IMR-90 (cell line): ENCODE measurements at regions not wholly inside any gene's neighbourhood (a gene's known extent, or its start where the extent isn't known, plus 50 kb on each side); places are given as distances from the start of the nearest gene placed in this dataset.

ENCODE experiments used
- ATAC-seq: fragments of 200-7000 bp; cut with Tn5 transposase; 2 replicates; pipeline ENCODE4 v1.9.1; 2020; ENCODE audit warnings: low read depth, mild to moderate bottlenecking, moderate library complexity
- BruUV-seq: library from RNA; stranded (reverse); fragments of 400-500 nt; replicated peaks from 2 replicates; lab custom pipeline; 2021; lab: Mats Ljungman, UMichigan
- CTCF ChIA-PET: fragments of 300-600 bp; formaldehyde crosslinking; extraction: SDS; loops from one replicate; lab custom pipeline; 2021; ENCODE audit warnings: antibody characterized with exemption; lab: Yijun Ruan, JAX
- POLR2A ChIA-PET: fragments of 300-600 bp; sonication (Branson Sonifier 250); formaldehyde crosslinking; loops from one replicate; lab custom pipeline; 2022; ENCODE audit warnings: antibody characterized with exemption; ENCODE audit not compliant: unreplicated experiment; lab: Charles Lee
- DNase-seq: peaks from one replicate; pipeline ENCODE4 v3.0.0; 2013
- H2AFZ ChIP-seq: replicated peaks from 2 replicates; pipeline ENCODE3; 2013; ENCODE audit warnings: low read length, mild to moderate bottlenecking; ENCODE audit not compliant: poor library complexity
- H2AK5ac ChIP-seq: 2 replicates; pipeline ENCODE4 v1.6.1; 2013; ENCODE audit warnings: low read depth, low read length, inconsistent platforms
- H2AK9ac ChIP-seq: replicated peaks from 2 replicates; pipeline ENCODE3; 2013; ENCODE audit warnings: mild to moderate bottlenecking, low read depth, low read length, moderate library complexity; ENCODE audit not compliant: poor library complexity
- H2BK120ac ChIP-seq: 2 replicates; pipeline ENCODE4 v1.6.1; 2013; ENCODE audit warnings: low read depth, low read length, inconsistent platforms
- H2BK15ac ChIP-seq: 3 replicates; pipeline ENCODE4 v1.6.1; 2013; ENCODE audit warnings: low read depth, low read length, inconsistent platforms
- H2BK20ac ChIP-seq: 2 replicates; pipeline ENCODE4 v1.6.1; 2013; ENCODE audit warnings: low read depth, mild to moderate bottlenecking, inconsistent platforms, low read length, moderate library complexity
- H2BK5ac ChIP-seq: 2 replicates; pipeline ENCODE4 v1.6.1; 2013; ENCODE audit warnings: mild to moderate bottlenecking, low read depth, low read length, inconsistent platforms; ENCODE audit not compliant: poor library complexity, severe bottlenecking
- H3K14ac ChIP-seq: replicated peaks from 2 replicates; pipeline ENCODE4 v1.6.1; 2013; ENCODE audit warnings: low read depth, low read length, inconsistent platforms
- H3K18ac ChIP-seq: 2 replicates; pipeline ENCODE4 v1.6.1; 2013; ENCODE audit warnings: low read depth, low read length, control low read depth
- H3K23ac ChIP-seq: 2 replicates; pipeline ENCODE4 v1.6.1; 2013; ENCODE audit warnings: low read depth, low read length, inconsistent platforms
- H3K27ac ChIP-seq: 2 replicates; pipeline ENCODE4 v1.5.1; 2013; ENCODE audit warnings: mild to moderate bottlenecking, control low read depth, low read length; ENCODE audit not compliant: insufficient read depth
- H3K27me3 ChIP-seq: 2 replicates; pipeline ENCODE4 v1.6.1; 2013; ENCODE audit warnings: low read length; ENCODE audit not compliant: control insufficient read depth, insufficient read depth
- H3K36me3 ChIP-seq: 2 replicates; pipeline ENCODE4 v1.6.1; 2013; ENCODE audit warnings: low read length, mixed read lengths; ENCODE audit not compliant: control insufficient read depth, insufficient read depth
- H3K4ac ChIP-seq: 2 replicates; pipeline ENCODE4 v1.6.1; 2013; ENCODE audit warnings: low read depth, low read length, inconsistent platforms
- H3K4me1 ChIP-seq: 2 replicates; pipeline ENCODE4 v1.6.1; 2013; ENCODE audit warnings: low read length, mixed read lengths; ENCODE audit not compliant: control insufficient read depth, insufficient read depth
- H3K4me2 ChIP-seq: 2 replicates; pipeline ENCODE4 v1.6.1; 2013; ENCODE audit warnings: low read depth, mild to moderate bottlenecking, control low read depth, low read length, moderate library complexity
- H3K4me3 ChIP-seq: 2 replicates; pipeline ENCODE4 v1.5.1; 2013; ENCODE audit warnings: low read depth, mild to moderate bottlenecking, control low read depth, low read length, moderate library complexity; ENCODE audit not compliant: insufficient read depth
- H3K56ac ChIP-seq: 2 replicates; pipeline ENCODE4 v1.6.1; 2013; ENCODE audit warnings: low read length, inconsistent platforms; ENCODE audit not compliant: insufficient read depth; ENCODE audit errors: extremely low read depth
- H3K79me1 ChIP-seq, 2 experiments: 2 replicates each; pipeline ENCODE4 v1.6.1; 2013; ENCODE audit warnings: low read length in 2 of 2, inconsistent platforms in 1 of 2, low read depth in 1 of 2
- H3K9ac ChIP-seq: 2 replicates; pipeline ENCODE4 v1.6.1; 2013; ENCODE audit warnings: low read depth, low read length, control low read depth
- H3K9me1 ChIP-seq: 2 replicates; pipeline ENCODE4 v1.6.1; 2013; ENCODE audit warnings: low read length, inconsistent platforms; ENCODE audit not compliant: insufficient read depth
- H3K9me3 ChIP-seq: 2 replicates; pipeline ENCODE4 v1.6.1; 2013; ENCODE audit warnings: low read length; ENCODE audit not compliant: control insufficient read depth, insufficient read depth
- H4K20me1 ChIP-seq: 2 replicates; pipeline ENCODE4 v1.6.1; 2013; ENCODE audit warnings: low read length, inconsistent platforms; ENCODE audit not compliant: insufficient read depth
- H4K5ac ChIP-seq: 2 replicates; pipeline ENCODE4 v1.6.1; 2013; ENCODE audit warnings: mild to moderate bottlenecking, low read depth, low read length, control low read depth
- H4K8ac ChIP-seq, 2 experiments: 2 replicates each; pipeline ENCODE4 v1.6.1; 2013; ENCODE audit warnings: low read depth in 2 of 2, low read length in 2 of 2, control low read depth in 1 of 2, inconsistent platforms in 1 of 2
- H4K91ac ChIP-seq: 2 replicates; pipeline ENCODE4 v1.6.1; 2013; ENCODE audit warnings: low read depth, low read length, inconsistent platforms; ENCODE audit not compliant: insufficient read depth
- CEBPB ChIP-seq: IDR thresholded peaks from 2 replicates; pipeline ENCODE4 v1.6.1; 2012; ENCODE audit warnings: low read depth, low read length, improper control_type of control experiment
- CHD1 ChIP-seq: IDR thresholded peaks from 2 replicates; pipeline ENCODE4 v1.6.1; 2012; ENCODE audit warnings: low read depth, low read length, improper control_type of control experiment
- MAFK ChIP-seq: IDR thresholded peaks from 2 replicates; pipeline ENCODE4 v1.6.1; 2012; ENCODE audit warnings: low read depth, low read length, improper control_type of control experiment
- MAZ ChIP-seq: IDR thresholded peaks from 2 replicates; pipeline ENCODE4 v1.6.1; 2012; ENCODE audit warnings: low read depth, mild to moderate bottlenecking, low read length, improper control_type of control experiment, moderate library complexity, borderline replicate concordance
- MXI1 ChIP-seq: IDR thresholded peaks from 2 replicates; pipeline ENCODE4 v1.6.1; 2012; ENCODE audit warnings: low read depth, mild to moderate bottlenecking, low read length, moderate library complexity, borderline replicate concordance
- POLR2A ChIP-seq: IDR thresholded peaks from 2 replicates; pipeline ENCODE4 v1.6.1; 2012; ENCODE audit warnings: mild to moderate bottlenecking, low read depth, low read length
- RAD21 ChIP-seq: IDR thresholded peaks from 2 replicates; pipeline ENCODE4 v1.6.1; 2012; ENCODE audit warnings: low read length, improper control_type of control experiment
- RFX5 ChIP-seq: IDR thresholded peaks from 2 replicates; pipeline ENCODE4 v1.8.0; 2012; ENCODE audit warnings: low read depth, mild to moderate bottlenecking, low read length, moderate library complexity
- WGBS, 2 experiments: methylation state at CpG; one replicate each; pipeline versions ENCODE4 v1.1.5 to v1.1.7; 2013; ENCODE audit warnings: missing lambda C conversion rate in 2 of 2; ENCODE audit not compliant: insufficient read length in 1 of 2; ENCODE audit errors: extremely low coverage in 2 of 2; 5-methylcytosine and 5-hydroxymethylcytosine counted together
- dilution Hi-C: fragments of 300-500 bp; cut with HindIII; formaldehyde crosslinking; loops from one replicate; pipeline ENCODE4 v1.14.3; 2018; ENCODE audit warnings: low sequenced_read_pairs; ENCODE audit not compliant: unreplicated experiment
- in situ Hi-C: fragments of 300-500 bp; cut with MboI; formaldehyde crosslinking; loops from 3 replicates; pipeline ENCODE4 v1.14.3; 2019; ENCODE audit warnings: low sequenced_read_pairs, inconsistent platforms, mixed read lengths
- intact Hi-C: fragments of 100-400 bp; cut with micrococcal nuclease; formaldehyde crosslinking; loops from 2 replicates; pipeline ENCODE4 v1.10.0; 2022

GRCh38 chr4:132918096-132918495 is 231.0 kb upstream of the PCDH10 start:
- no peak for DNase-seq
- POLR2A ChIA-PET = no interaction called here

More at GRCh38 chr4:132918096-132918495, 231.0 kb upstream of the PCDH10 start:
- H4K5ac ChIP-seq = no peak overlapping the region
- no peak overlapping the region for H3K9ac ChIP-seq
- H3K56ac ChIP-seq = no peak overlapping the region
- H2AK5ac ChIP-seq = no peak overlapping the region
- H4K91ac ChIP-seq = no peak overlapping the region
- ATAC-seq = no peak
- no peak overlapping the region for H2BK120ac ChIP-seq
- H3K4me3 ChIP-seq = no peak overlapping the region
- TF ChIP-seq CEBPB = no peak
- no peak for TF ChIP-seq MXI1
- no peak for TF ChIP-seq RAD21
- no peak for TF ChIP-seq CHD1
- no peak for TF ChIP-seq RFX5
- no peak for TF ChIP-seq MAZ
- TF ChIP-seq POLR2A = no peak
- TF ChIP-seq MAFK = no peak
- no peaks in the 10 kb centered on the region for H3K36me3 ChIP-seq
- H3K27ac ChIP-seq = no peak overlapping the region
- H3K27me3 ChIP-seq = no peaks in the 10 kb centered on the region
- H2AK9ac ChIP-seq = no peak overlapping the region
- no peak overlapping the region for H3K18ac ChIP-seq
- H3K14ac ChIP-seq = no peak overlapping the region
- dilution Hi-C loops = no loop called here
- CTCF ChIA-PET = no interaction called here
- no TSS peak for BruUV-seq
- no peak overlapping the region for H2BK5ac ChIP-seq
- H3K9me1 ChIP-seq = no peaks in the 10 kb centered on the region
- no peaks in the 10 kb centered on the region for H3K4me1 ChIP-seq
- no peak overlapping the region for H4K8ac ChIP-seq
- no peak overlapping the region for H2AFZ ChIP-seq
- no peaks in the 10 kb centered on the region for H3K79me1 ChIP-seq
- no peak overlapping the region for H2BK20ac ChIP-seq
- H3K4ac ChIP-seq = no peak overlapping the region
- peaks cover 13% of the 10 kb centered on the region for H3K9me3 ChIP-seq
- no peak overlapping the region for H2BK15ac ChIP-seq
- no peak overlapping the region for H3K23ac ChIP-seq
- H4K20me1 ChIP-seq = no peaks in the 10 kb centered on the region
- H3K4me2 ChIP-seq = no peak overlapping the region
- WGBS, 2 experiments = no CpG with 5 or more reads among the region's 1 CpG
- in situ Hi-C loops = no loop called here
- intact Hi-C loops = no loop called here
